ENCODE measurements at regions not wholly inside any gene's neighbourhood (a gene's known extent, or its start where the extent isn't known, plus 50 kb on each side); places are given as distances from the start of the nearest gene placed in this dataset.
"Not testable (repeated sequence)": the region's sequence is repeated elsewhere in the genome, so short reads cannot be mapped to it uniquely, and the experiment has no call there.

GRCh38 chr17:445839-446238 lies 93.2 kb upstream of the RPH3AL start, which contains the start of gene RFLNB:
RFLNB (minus strand) TSS chr17:445939.
- not testable (repeated sequence) for H3K27ac ChIP-seq

DNA sequence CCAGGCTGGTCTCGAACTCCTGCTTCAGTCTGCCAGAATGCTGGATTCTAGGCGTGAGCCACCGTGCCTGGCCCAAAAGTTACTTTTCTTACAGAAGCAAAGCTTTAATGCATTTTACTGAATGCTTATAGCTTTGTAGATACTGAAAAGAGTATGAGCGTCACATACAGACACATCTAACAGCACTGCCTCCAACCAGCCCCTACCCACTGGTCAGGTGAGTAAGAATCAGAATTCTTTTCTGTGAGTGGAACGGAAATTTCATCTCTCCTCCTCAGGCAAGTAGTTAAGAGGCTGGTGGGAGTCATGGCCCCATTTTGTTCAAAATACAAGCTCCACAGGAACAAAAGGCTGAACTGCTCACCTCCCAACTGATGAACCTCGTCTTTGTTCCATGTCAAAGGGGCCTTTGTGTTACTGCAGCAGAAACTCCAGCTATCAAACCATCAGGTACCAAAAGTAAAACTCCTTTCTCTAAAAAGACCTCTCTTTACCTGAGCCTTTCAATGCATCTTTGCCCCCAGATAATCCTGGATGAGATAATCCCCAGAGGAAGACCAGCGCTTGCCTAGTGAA lies 92.4 kb upstream of the RPH3AL start:
- no peak for TF ChIP-seq ZFX (IDR thresholded peaks at IDR 0.05)
- TF ChIP-seq, protein P1, sequence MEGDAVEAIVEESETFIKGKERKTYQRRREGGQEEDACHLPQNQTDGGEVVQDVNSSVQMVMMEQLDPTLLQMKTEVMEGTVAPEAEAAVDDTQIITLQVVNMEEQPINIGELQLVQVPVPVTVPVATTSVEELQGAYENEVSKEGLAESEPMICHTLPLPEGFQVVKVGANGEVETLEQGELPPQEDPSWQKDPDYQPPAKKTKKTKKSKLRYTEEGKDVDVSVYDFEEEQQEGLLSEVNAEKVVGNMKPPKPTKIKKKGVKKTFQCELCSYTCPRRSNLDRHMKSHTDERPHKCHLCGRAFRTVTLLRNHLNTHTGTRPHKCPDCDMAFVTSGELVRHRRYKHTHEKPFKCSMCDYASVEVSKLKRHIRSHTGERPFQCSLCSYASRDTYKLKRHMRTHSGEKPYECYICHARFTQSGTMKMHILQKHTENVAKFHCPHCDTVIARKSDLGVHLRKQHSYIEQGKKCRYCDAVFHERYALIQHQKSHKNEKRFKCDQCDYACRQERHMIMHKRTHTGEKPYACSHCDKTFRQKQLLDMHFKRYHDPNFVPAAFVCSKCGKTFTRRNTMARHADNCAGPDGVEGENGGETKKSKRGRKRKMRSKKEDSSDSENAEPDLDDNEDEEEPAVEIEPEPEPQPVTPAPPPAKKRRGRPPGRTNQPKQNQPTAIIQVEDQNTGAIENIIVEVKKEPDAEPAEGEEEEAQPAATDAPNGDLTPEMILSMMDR (conservative IDR thresholded peaks at IDR 0.05) = no peak
- no peak overlapping the region for H3K27ac ChIP-seq

DNA sequence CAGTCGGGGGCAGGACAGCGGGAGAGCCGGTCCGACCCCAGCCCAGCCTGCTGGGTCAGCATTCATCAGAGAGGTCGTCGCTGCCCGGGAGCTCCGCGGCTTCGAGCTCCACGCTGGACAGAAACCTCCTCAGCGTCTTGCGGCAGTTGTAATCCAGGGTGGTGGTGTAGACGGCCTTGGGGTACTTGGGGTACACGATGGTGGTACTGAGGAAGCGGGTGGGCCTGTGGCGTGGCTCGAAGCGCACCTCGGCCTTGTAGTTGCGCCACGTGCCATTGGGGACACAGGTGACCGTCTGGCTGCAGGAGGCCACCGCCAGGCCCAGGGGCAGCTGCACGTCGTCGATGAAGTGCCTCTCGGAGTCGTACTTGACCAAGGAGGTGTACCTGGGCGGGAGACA lies 90.5 kb upstream of the RPH3AL start:
- TF ChIP-seq, protein P1 (conservative IDR thresholded peaks at IDR 0.05) = no peak
- TF ChIP-seq ZFX (IDR thresholded peaks at IDR 0.05) = no peak
- H3K27ac ChIP-seq = no peak overlapping the region

GRCh38 chr17:441155-441950 lies 88.7 kb upstream of the RPH3AL start:
- TF ChIP-seq, protein P1 (conservative IDR thresholded peaks at IDR 0.05) = no peak
- no peak for TF ChIP-seq ZFX (IDR thresholded peaks at IDR 0.05)
- no peak overlapping the region for H3K27ac ChIP-seq

- TF ChIP-seq, protein P1 (conservative IDR thresholded peaks at IDR 0.05) = no peak
- TF ChIP-seq ZFX (IDR thresholded peaks at IDR 0.05) = no peak
- no peak overlapping the region for H3K27ac ChIP-seq
Observed at GRCh38 chr17:438191-438590, 85.6 kb upstream of the RPH3AL start.

DNA sequence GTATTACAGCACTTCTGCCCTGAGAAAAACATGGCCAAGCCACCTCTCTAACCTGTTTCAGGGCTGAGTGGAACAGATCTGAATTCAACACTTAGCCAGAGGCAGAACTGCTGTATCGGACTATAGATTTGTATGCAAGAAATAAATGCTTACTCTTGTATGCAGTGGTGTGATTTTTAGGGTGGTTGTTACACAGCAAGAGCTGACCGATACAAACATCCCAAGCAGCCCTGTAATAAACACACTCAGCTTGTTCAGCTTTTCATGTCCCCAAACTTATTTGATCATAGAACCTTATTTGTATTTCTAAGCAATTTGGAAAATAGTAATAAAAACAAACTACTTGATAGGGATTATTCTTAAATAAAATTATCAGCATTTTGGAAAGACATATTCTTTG lies 84.9 kb upstream of the RPH3AL start:
- TF ChIP-seq, protein P1 (conservative IDR thresholded peaks at IDR 0.05) = no peak
- TF ChIP-seq ZFX (IDR thresholded peaks at IDR 0.05) = no peak
- no peak overlapping the region for H3K27ac ChIP-seq

DNA sequence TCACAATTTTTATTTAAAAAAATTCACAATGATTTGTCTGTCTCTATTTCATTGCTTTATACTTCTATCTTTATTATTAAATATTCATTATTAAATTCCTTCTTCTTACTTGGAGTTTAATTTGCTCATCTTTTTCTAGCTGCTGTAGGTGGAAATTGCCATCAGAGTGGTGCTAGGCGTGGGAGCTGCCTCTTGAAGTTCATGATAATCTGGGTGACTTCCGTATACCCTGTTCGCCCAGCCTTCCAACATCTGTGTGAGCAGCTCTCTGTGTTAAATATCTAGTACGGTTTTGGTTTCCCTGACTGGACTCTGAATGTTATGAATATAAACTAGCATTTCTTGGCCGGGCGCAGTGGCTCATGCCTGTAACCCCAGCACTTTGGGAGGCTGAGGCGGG lies 84.0 kb upstream of the RPH3AL start:
- TF ChIP-seq, protein P1 (conservative IDR thresholded peaks at IDR 0.05) = no peak
- TF ChIP-seq ZFX (IDR thresholded peaks at IDR 0.05) = no peak
- H3K27ac ChIP-seq = no peak overlapping the region

DNA sequence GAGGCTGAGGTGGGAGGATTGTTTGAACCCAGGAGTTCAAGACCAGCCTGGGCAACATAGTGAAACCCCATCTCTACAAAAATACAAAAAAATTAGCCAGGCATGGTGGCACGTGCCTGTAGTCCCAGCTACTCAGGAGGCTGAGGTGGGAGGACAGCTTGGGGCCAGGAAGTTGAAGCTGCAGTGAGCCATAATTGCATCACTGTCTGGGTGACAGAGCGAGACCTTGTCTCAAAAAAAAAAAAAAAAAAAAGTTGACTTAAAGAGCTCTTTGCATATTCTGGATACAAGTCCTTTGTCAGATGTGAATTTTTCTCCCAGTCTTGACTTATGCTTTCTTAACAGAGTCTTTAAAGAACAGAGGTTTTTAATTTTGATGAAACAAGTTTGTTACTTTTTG lies 79.9 kb upstream of the RPH3AL start:
- H3K27ac ChIP-seq = not testable (repeated sequence)

All from C4-2B (cell line).